ENCODE measurements at regions not wholly inside any gene's neighbourhood (a gene's known extent, or its start where the extent isn't known, plus 50 kb on each side); places are given as distances from the start of the nearest gene placed in this dataset.
"Not testable (repeated sequence)": the region's sequence is repeated elsewhere in the genome, so short reads cannot be mapped to it uniquely, and the experiment has no call there.

- TF ChIP-seq PATZ1 (CRISPR knock-in tag; IDR thresholded peaks at IDR 0.05; ENCODE audit: borderline replicate concordance); ZFP3 (CRISPR knock-in tag; IDR thresholded peaks at IDR 0.05); OSR1 (CRISPR knock-in tag; IDR thresholded peaks at IDR 0.05); ZNF565 (CRISPR knock-in tag; conservative IDR thresholded peaks at IDR 0.05; ENCODE audit: low read depth); PPARA (CRISPR knock-in tag; IDR thresholded peaks at IDR 0.05; ENCODE audit: borderline replicate concordance); ESRRG (CRISPR knock-in tag; IDR thresholded peaks at IDR 0.05); ZFP30 (CRISPR knock-in tag; IDR thresholded peaks at IDR 0.05): not testable (repeated sequence)
These were observed 251.3 kb upstream of the NBPF12 start for GRCh38 chr1:146686777-146687366.
